Liver (tissue), 3 donors: ENCODE measurements at regions not wholly inside any gene's neighbourhood (a gene's known extent, or its start where the extent isn't known, plus 50 kb on each side); places are given as distances from the start of the nearest gene placed in this dataset.

Source experiments
- CTCF ChIP-seq: fragments of 150-350 bp; IDR thresholded peaks from 2 replicates; pipeline ENCODE4 v1.5.1; 2017; ENCODE audit warnings: improper control_type of control experiment, low read depth, low read length; ENCODE audit not compliant: missing input control
- EGR1 ChIP-seq, 2 donors: IDR thresholded peaks; 2 replicates each; pipeline ENCODE4 v1.6.1; 2016 to 2018; ENCODE audit warnings: antibody characterized with exemption in 2 of 2, low read depth in 2 of 2
- FOXA2 ChIP-seq: IDR thresholded peaks from 2 replicates; pipeline ENCODE4 v1.6.1; 2016; ENCODE audit warnings: antibody characterized with exemption
- TAF1 ChIP-seq: conservative IDR thresholded peaks from 2 replicates; pipeline ENCODE4 v1.6.1; 2016; ENCODE audit warnings: antibody characterized with exemption, mild to moderate bottlenecking
- YY1 ChIP-seq: IDR thresholded peaks from 2 replicates; pipeline ENCODE4 v1.6.1; 2016; ENCODE audit warnings: antibody characterized with exemption, mild to moderate bottlenecking
- donor health status: healthy.
- donor health status: healthy.

GRCh38 chr14:98651037-98651436 lies 621.0 kb downstream of the BCL11B start:
- no peak for TF ChIP-seq EGR1 (IDR thresholded peaks at IDR 0.05; ENCODE audit: low read depth in 2 of 2)
- TF ChIP-seq CTCF: no peak
- no peak for TF ChIP-seq TAF1
- no peak for TF ChIP-seq FOXA2
- no peak for TF ChIP-seq YY1
